Gastroesophageal sphincter (tissue), 4 donors: ENCODE measurements at regions not wholly inside any gene's neighbourhood (a gene's known extent, or its start where the extent isn't known, plus 50 kb on each side); places are given as distances from the start of the nearest gene placed in this dataset.

Experiments
- ATAC-seq: fragments of 150-250 bp; one replicate; pipeline ENCODE4 v1.9.1; 2016; ENCODE audit warnings: mild to moderate bottlenecking, moderate library complexity
- H3K27ac ChIP-seq, 4 donors: fragments of 200-600 bp; sonication (generic) in 3 of 4; 1 replicate in 3 of 4; 2 replicates in 1 of 4; pipeline ENCODE4 v1.5.1; 2016 to 2019
- H3K27me3 ChIP-seq: fragments of 200-600 bp; sonication (generic); one replicate; pipeline ENCODE4 v1.5.1; 2019
- H3K36me3 ChIP-seq, 2 donors: fragments of 200-600 bp; sonication (generic); one replicate each; pipeline ENCODE4 v1.5.1; 2019; ENCODE audit warnings: control low read depth in 1 of 2
- H3K4me1 ChIP-seq, 3 donors: fragments of 200-600 bp; sonication (generic); 1 replicate in 2 of 3; 2 replicates in 1 of 3; pipeline ENCODE4 v1.5.1; 2016 to 2019; ENCODE audit warnings: control low read depth in 2 of 3
- H3K4me3 ChIP-seq, 2 donors: fragments of 200-600 bp; sonication (generic); one replicate each; pipeline ENCODE4 v1.5.1; 2019; ENCODE audit warnings: mild to moderate bottlenecking in 1 of 2, moderate library complexity in 1 of 2
- H3K9me3 ChIP-seq, 3 donors: fragments of 200-600 bp; sonication (generic); one replicate each; pipeline ENCODE4 v1.5.1; 2017 to 2019; ENCODE audit warnings: control low read depth in 2 of 3
- CTCF ChIP-seq, 4 experiments: fragments of 200-600 bp in 2 of 4; fragments of 450-650 bp in 2 of 4; sonication (generic) in 1 of 4; IDR thresholded peaks; one replicate each; pipeline ENCODE4 v1.5.1; 2017 to 2019; ENCODE audit warnings: antibody characterized with exemption in 4 of 4, mild to moderate bottlenecking in 2 of 4, moderate library complexity in 2 of 4
- EP300 ChIP-seq: sonication (generic); formaldehyde crosslinking; IDR thresholded peaks from one replicate; pipeline ENCODE4 v1.6.1; 2017; ENCODE audit warnings: antibody characterized with exemption, mild to moderate bottlenecking
- POLR2A ChIP-seq, 2 donors: fragments of 450-650 bp; IDR thresholded peaks; one replicate each; pipeline ENCODE4 v1.6.1; 2017; ENCODE audit warnings: antibody characterized with exemption in 2 of 2, mild to moderate bottlenecking in 2 of 2, moderate library complexity in 1 of 2
- POLR2AphosphoS5 ChIP-seq: sonication (generic); formaldehyde crosslinking; IDR thresholded peaks from one replicate; pipeline ENCODE4 v1.6.1; 2017; ENCODE audit warnings: antibody characterized with exemption
- WGBS, 2 donors: methylation state at CpG; one replicate each; pipeline ENCODE4 v1.1.5; 2018; ENCODE audit warnings: low coverage in 1 of 2; 5-methylcytosine and 5-hydroxymethylcytosine counted together

- TF ChIP-seq CTCF (IDR thresholded peaks at IDR 0.05) (no peak), EP300 (no peak), POLR2A (IDR thresholded peaks at IDR 0.05) (no peak), POLR2AphosphoS5 (no peak)
- 47 to 49% methylated on average over 6 of the region's 6 CpGs for WGBS, 2 donors
- Histone ChIP-seq H3K9me3 (no peaks in the 10 kb centered on the region), H3K36me3 (no peaks in the 10 kb centered on the region), H3K4me1 (no peaks in the 10 kb centered on the region), H3K27ac (no peak overlapping the region), H3K27me3 (peaks cover 30% of the 10 kb centered on the region), H3K4me3 (no peak overlapping the region)
- ATAC-seq, result no peak
Observed at GRCh38 chr18:77677536-77677935, 427.9 kb downstream of the GALR1 start.

- Histone ChIP-seq H3K9me3 (no peaks in the 10 kb centered on the region), H3K27me3 (peaks cover 13% of the 10 kb centered on the region), H3K4me1 (no peaks in the 10 kb centered on the region), H3K36me3 (no peaks in the 10 kb centered on the region), H3K4me3 (no peak overlapping the region), H3K27ac (no peak overlapping the region)
- 76 to 84% methylated on average over 3 of the region's 3 CpGs for WGBS, 2 donors
- no peak for TF ChIP-seq CTCF (IDR thresholded peaks at IDR 0.05)
- no peak for TF ChIP-seq EP300
- TF ChIP-seq POLR2A (IDR thresholded peaks at IDR 0.05), result no peak
- no peak for TF ChIP-seq POLR2AphosphoS5
- no peak for ATAC-seq
Observed at GRCh38 chr18:77679869-77680268, 430.2 kb downstream of the GALR1 start.

GRCh38 chr18:77700051-77700450 is 450.4 kb downstream of the GALR1 start:
- Histone ChIP-seq H3K27me3 (peaks cover 10% of the 10 kb centered on the region), H3K36me3 (no peaks in the 10 kb centered on the region), H3K4me1 (no peaks in the 10 kb centered on the region), H3K4me3 (no peak overlapping the region), H3K9me3 (no peaks in the 10 kb centered on the region), H3K27ac (no peak overlapping the region)
- TF ChIP-seq CTCF (IDR thresholded peaks at IDR 0.05) (no peak), EP300 (no peak), POLR2A (IDR thresholded peaks at IDR 0.05) (no peak), POLR2AphosphoS5 (no peak)
- WGBS, 2 donors, result 62% methylated on average over 3 of the region's 6 CpGs; no CpG with 5 or more reads in 1 of the 2 donors
- ATAC-seq, result no peak

- Histone ChIP-seq H3K27ac (no peak overlapping the region), H3K36me3 (no peaks in the 10 kb centered on the region), H3K27me3 (peaks cover 14% of the 10 kb centered on the region), H3K4me1 (no peaks in the 10 kb centered on the region), H3K9me3 (no peaks in the 10 kb centered on the region), H3K4me3 (no peak overlapping the region)
- ATAC-seq, result no peak
- WGBS, 2 donors, result 100% methylated on average over 1 of the region's 1 CpG; no CpG with 5 or more reads in 1 of the 2 donors
- TF ChIP-seq CTCF (IDR thresholded peaks at IDR 0.05), result no peak
- no peak for TF ChIP-seq EP300
- TF ChIP-seq POLR2A (IDR thresholded peaks at IDR 0.05), result no peak
- TF ChIP-seq POLR2AphosphoS5, result no peak
Observed at GRCh38 chr18:77701977-77702376, 452.3 kb downstream of the GALR1 start.

GRCh38 chr18:77702686-77703085 is 453.0 kb downstream of the GALR1 start:
- Histone ChIP-seq H3K9me3 (no peaks in the 10 kb centered on the region), H3K27ac (no peak overlapping the region), H3K27me3 (peaks cover 14% of the 10 kb centered on the region), H3K36me3 (no peaks in the 10 kb centered on the region), H3K4me3 (no peak overlapping the region), H3K4me1 (no peaks in the 10 kb centered on the region)
- TF ChIP-seq EP300, result no peak
- TF ChIP-seq POLR2AphosphoS5, result no peak
- TF ChIP-seq POLR2A (IDR thresholded peaks at IDR 0.05), result no peak
- peak in 1 of 4 experiments; percentile 21 for TF ChIP-seq CTCF (IDR thresholded peaks at IDR 0.05)
- 8 to 15% methylated on average over 4 of the region's 4 CpGs for WGBS, 2 donors
- no peak for ATAC-seq
